Hepatocyte (in vitro differentiated cells): ENCODE measurements at regions not wholly inside any gene's neighbourhood (a gene's known extent, or its start where the extent isn't known, plus 50 kb on each side); places are given as distances from the start of the nearest gene placed in this dataset.

Source experiments
- CTCF ChIP-seq: fragments of 200-600 bp; sonication (generic); IDR thresholded peaks from 2 replicates; pipeline ENCODE4 v1.5.1; 2016; ENCODE audit warnings: antibody characterized with exemption, mild to moderate bottlenecking; ENCODE audit not compliant: poor library complexity
- EZH2 ChIP-seq: fragments of 200-600 bp; sonication (generic); IDR thresholded peaks from 2 replicates; pipeline ENCODE4 v1.6.1; 2016; ENCODE audit warnings: antibody characterized with exemption, mild to moderate bottlenecking, borderline replicate concordance
- EZH2phosphoT487 ChIP-seq: fragments of 200-600 bp; sonication (generic); IDR thresholded peaks from one replicate; pipeline ENCODE4 v1.6.1; 2018; ENCODE audit warnings: antibody characterized with exemption, mild to moderate bottlenecking, low read depth, moderate library complexity; ENCODE audit not compliant: unreplicated experiment, severe bottlenecking

- no peak for TF ChIP-seq CTCF
- TF ChIP-seq EZH2 = no peak
- no peak for TF ChIP-seq EZH2phosphoT487
Measured at GRCh38 chr2:9707611-9708160, 76.9 kb upstream of the YWHAQ start.
